Aorta (tissue), 5 donors: ENCODE measurements at regions not wholly inside any gene's neighbourhood (a gene's known extent, or its start where the extent isn't known, plus 50 kb on each side); places are given as distances from the start of the nearest gene placed in this dataset.

Experiments
- ATAC-seq: fragments of 200-7000 bp; cut with Tn5 transposase; one replicate; pipeline ENCODE4 v1.9.1; 2022; ENCODE audit warnings: moderate library complexity; ENCODE audit not compliant: low FRiP score
- DNase-seq, 2 donors: peaks; one replicate each; pipeline ENCODE4 v3.0.0-alpha.2; 2020
- H3K27ac ChIP-seq, 2 donors: one replicate each; pipeline ENCODE4 v1.5.1; 2013; ENCODE audit warnings: low read length in 2 of 2, mild to moderate bottlenecking in 2 of 2, moderate library complexity in 2 of 2, control low read depth in 1 of 2, inconsistent platforms in 1 of 2, low read depth in 1 of 2
- H3K27me3 ChIP-seq, 2 donors: one replicate each; pipeline ENCODE4 v1.6.1; 2013; ENCODE audit warnings: control low read depth in 1 of 2, low read length in 1 of 2, mild to moderate bottlenecking in 1 of 2, moderate library complexity in 1 of 2; ENCODE audit not compliant: insufficient read depth in 2 of 2, control insufficient read depth in 1 of 2
- H3K36me3 ChIP-seq, 2 donors: one replicate each; pipeline ENCODE4 v1.6.1; 2013; ENCODE audit warnings: control low read depth in 1 of 2, low read length in 1 of 2, mild to moderate bottlenecking in 1 of 2; ENCODE audit not compliant: insufficient read depth in 2 of 2, control insufficient read depth in 1 of 2
- H3K4me1 ChIP-seq, 2 donors: one replicate each; pipeline ENCODE4 v1.6.1; 2013; ENCODE audit warnings: low read length in 2 of 2, control low read depth in 1 of 2, mild to moderate bottlenecking in 1 of 2, moderate library complexity in 1 of 2; ENCODE audit not compliant: insufficient read depth in 2 of 2, control insufficient read depth in 1 of 2
- H3K4me3 ChIP-seq, 2 donors: one replicate each; pipeline ENCODE4 v1.5.1; 2013; ENCODE audit warnings: low read length in 2 of 2, control low read depth in 1 of 2, mild to moderate bottlenecking in 1 of 2
- H3K9me3 ChIP-seq: one replicate; pipeline ENCODE4 v1.6.1; 2013; ENCODE audit warnings: mild to moderate bottlenecking, low read length; ENCODE audit not compliant: control insufficient read depth
- WGBS, 2 donors: extraction: QIAGEN DNeasy Blood & Tissue Kit; methylation state at CpG; one replicate each; pipeline ENCODE4 v1.1.7; 2013; 5-methylcytosine and 5-hydroxymethylcytosine counted together
- intact Hi-C, 2 donors: fragments of 100-400 bp; cut with DNase I; formaldehyde crosslinking; loops; one replicate each; pipeline versions ENCODE4 v1.14.2 to v1.15.0; 2022
- donor health status: healthy with polysubstance abuse.
- donor health status: Bipolar disorder and iron deficiency.
- donor health status: DM: no; HTN: no; CAD: no.
- donor health status: DM: no; HTN: no; CAD: no.
- donor health status: DM: yes; HTN: yes; CAD: no.

- Histone ChIP-seq H3K4me1 (no peaks in the 10 kb centered on the region), H3K27me3 (no peaks in the 10 kb centered on the region), H3K9me3 (no peaks in the 10 kb centered on the region), H3K4me3 (no peak overlapping the region), H3K27ac (no peak overlapping the region), H3K36me3 (no peaks in the 10 kb centered on the region)
- no peak for DNase-seq
- no peak for ATAC-seq
- 74 to 82% methylated on average over 1 of the region's 1 CpG for WGBS, 2 donors
- intact Hi-C loops, result no loop called here
Observed at GRCh38 chr10:92778091-92778490, 70.2 kb upstream of the EXOC6 start.

DNA sequence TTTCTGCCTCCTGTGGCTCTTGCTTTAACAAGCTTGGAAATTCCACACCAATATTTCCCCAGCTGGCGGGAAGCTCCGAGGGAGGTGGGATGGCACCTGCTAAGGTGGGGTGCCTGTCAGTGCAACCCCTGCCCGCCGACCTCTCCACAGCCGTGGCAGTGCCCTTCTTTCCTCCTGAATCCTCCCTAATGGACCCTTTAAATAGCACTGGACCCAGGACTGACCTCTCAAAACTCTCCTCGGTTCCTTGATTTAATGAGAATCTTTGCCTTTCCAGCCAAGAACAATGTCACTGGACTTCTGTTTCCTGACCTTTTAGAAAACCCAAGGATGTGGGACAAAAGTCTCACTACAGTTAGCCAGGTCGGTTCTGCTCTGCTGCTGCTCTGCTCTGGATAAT is 63.2 kb upstream of the EXOC6 start:
- H3K27ac ChIP-seq, result no peak overlapping the region
- no peaks in the 10 kb centered on the region for H3K9me3 ChIP-seq
- ATAC-seq, result no peak
- no peak overlapping the region for H3K4me3 ChIP-seq
- intact Hi-C loops, result no loop called here
- no peaks in the 10 kb centered on the region for H3K4me1 ChIP-seq
- H3K36me3 ChIP-seq, result no peaks in the 10 kb centered on the region
- no peaks in the 10 kb centered on the region for H3K27me3 ChIP-seq
- WGBS, 2 donors, result 66 to 72% methylated on average over 7 of the region's 7 CpGs
- DNase-seq, result no peak

DNA sequence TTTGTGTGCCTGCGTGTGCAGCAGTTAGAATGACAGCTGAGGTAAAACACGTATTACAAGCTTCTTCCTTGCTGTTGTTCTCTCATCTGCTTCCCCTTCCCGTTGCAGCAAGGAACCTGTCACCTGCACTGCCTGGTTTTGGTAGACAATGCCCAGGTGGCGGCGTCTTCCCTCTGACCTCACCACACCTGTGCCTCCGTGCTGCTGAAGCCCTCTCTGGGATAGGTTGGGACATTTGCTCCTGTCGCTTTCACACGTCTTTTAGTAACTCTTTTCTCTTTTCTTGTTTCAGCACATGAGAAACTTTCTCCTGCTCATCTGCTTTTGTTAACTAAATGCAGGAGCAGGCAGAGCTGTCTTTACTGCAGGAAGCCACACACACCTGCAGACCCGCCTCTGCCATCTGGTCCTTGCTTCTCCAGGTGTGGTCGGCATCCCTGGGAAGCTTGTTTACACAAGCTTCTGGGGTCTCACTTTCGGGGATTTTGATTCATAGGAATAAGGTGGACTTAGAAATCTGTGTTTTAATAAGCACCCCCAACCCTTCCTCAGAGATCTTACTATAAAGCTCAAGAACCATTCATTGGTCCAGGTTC is 60.7 kb upstream of the EXOC6 start:
- intact Hi-C loops, result no loop called here
- H3K4me1 ChIP-seq, result no peaks in the 10 kb centered on the region
- H3K4me3 ChIP-seq, result no peak overlapping the region
- WGBS, 2 donors, result 54 to 60% methylated on average over 11 of the region's 11 CpGs
- no peak overlapping the region for H3K27ac ChIP-seq
- ATAC-seq (no peak), DNase-seq (no peak)
- H3K27me3 ChIP-seq, result no peaks in the 10 kb centered on the region
- no peaks in the 10 kb centered on the region for H3K36me3 ChIP-seq
- no peaks in the 10 kb centered on the region for H3K9me3 ChIP-seq

DNA sequence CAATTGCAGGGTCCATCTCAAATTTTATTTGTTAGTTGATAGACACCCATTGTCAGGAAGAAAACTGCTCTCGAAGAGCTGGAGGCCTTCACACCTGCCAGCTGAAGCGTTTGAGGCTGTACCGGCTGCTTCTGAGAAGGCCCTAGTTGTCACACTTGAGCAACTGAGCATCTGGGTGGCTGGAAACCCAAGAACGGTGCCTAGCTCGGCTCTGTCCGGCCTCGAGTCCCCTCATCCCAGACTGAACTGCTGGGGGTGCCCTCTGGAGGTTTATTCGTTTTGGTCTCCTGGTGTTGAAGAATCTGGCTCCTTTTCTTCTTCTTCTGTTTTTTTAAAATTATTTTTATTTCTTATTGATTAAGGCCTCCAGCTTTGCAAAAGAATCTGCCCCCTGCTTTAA is 59.3 kb upstream of the EXOC6 start:
- intact Hi-C loops, result no loop called here
- WGBS, 2 donors, result 86% methylated on average over 8 of the region's 8 CpGs

GRCh38 chr10:92789786-92790185 is 58.5 kb upstream of the EXOC6 start:
- 74% methylated on average over 4 of the region's 4 CpGs for WGBS, 2 donors
- Histone ChIP-seq H3K9me3 (peaks cover 2% of the 10 kb centered on the region), H3K27me3 (no peaks in the 10 kb centered on the region), H3K4me3 (no peak overlapping the region), H3K27ac (no peak overlapping the region), H3K36me3 (no peaks in the 10 kb centered on the region), H3K4me1 (no peaks in the 10 kb centered on the region)
- DNase-seq, result no peak
- intact Hi-C loops, result no loop called here
- no peak for ATAC-seq

More for the DNA sequence above, 59.3 kb upstream of the EXOC6 start:
- Histone ChIP-seq H3K27ac (no peak overlapping the region), H3K9me3 (peaks cover under 1% of the 10 kb centered on the region), H3K4me1 (no peaks in the 10 kb centered on the region), H3K4me3 (no peak overlapping the region), H3K36me3 (no peaks in the 10 kb centered on the region), H3K27me3 (no peaks in the 10 kb centered on the region)
- DNase-seq (no peak), ATAC-seq (no peak)

- H3K36me3 ChIP-seq, result no peaks in the 10 kb centered on the region
- H3K27me3 ChIP-seq, result no peaks in the 10 kb centered on the region
- H3K27ac ChIP-seq, result no peak overlapping the region
- H3K9me3 ChIP-seq, result peaks cover 2% of the 10 kb centered on the region
- no peak for ATAC-seq
- H3K4me1 ChIP-seq, result no peaks in the 10 kb centered on the region
- WGBS, 2 donors, result 72 to 82% methylated on average over 2 of the region's 2 CpGs
- DNase-seq, result no peak
- intact Hi-C loops, result no loop called here
- H3K4me3 ChIP-seq, result no peak overlapping the region
Observed at GRCh38 chr10:92790440-92790839, 57.9 kb upstream of the EXOC6 start.

DNA sequence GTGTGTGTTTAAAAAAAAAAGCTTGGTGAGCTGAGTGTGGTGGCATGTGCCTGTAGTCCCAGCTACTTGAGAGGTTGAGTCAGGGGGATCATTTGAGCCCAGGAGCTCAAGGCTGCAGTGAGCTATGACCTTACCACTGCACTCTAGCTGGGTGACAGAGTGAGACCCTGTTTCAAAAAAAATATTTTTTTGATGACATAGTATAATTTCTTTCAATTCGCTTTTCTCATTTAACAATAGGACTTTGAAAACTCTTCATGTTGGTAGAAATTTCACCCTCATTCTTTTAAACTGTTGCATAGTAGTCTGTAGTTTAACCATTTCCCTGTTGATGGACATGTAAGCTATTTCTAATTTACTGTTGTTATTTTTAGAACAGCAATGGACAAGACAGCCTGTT is 55.7 kb upstream of the EXOC6 start:
- intact Hi-C loops, result no loop called here
- Histone ChIP-seq H3K27ac (no peak overlapping the region), H3K4me3 (no peak overlapping the region), H3K4me1 (no peaks in the 10 kb centered on the region), H3K27me3 (no peaks in the 10 kb centered on the region), H3K36me3 (no peaks in the 10 kb centered on the region), H3K9me3 (peaks cover 2% of the 10 kb centered on the region)
- ATAC-seq (no peak), DNase-seq (no peak)
- 88 to 92% methylated on average over 1 of the region's 1 CpG for WGBS, 2 donors
